Hepatocyte (in vitro differentiated cells): ENCODE measurements at regions not wholly inside any gene's neighbourhood (a gene's known extent, or its start where the extent isn't known, plus 50 kb on each side); places are given as distances from the start of the nearest gene placed in this dataset.
A peak's percentile ranks its signal among the peaks of the same experiment; 100 is the strongest.

Source experiments
- EZH2 ChIP-seq: fragments of 200-600 bp; sonication (generic); IDR thresholded peaks from 2 replicates; pipeline ENCODE4 v1.6.1; 2016; ENCODE audit warnings: antibody characterized with exemption, mild to moderate bottlenecking, borderline replicate concordance
- TF ChIP-seq, protein P1 (sequence below): fragments of 200-600 bp; sonication (generic); IDR thresholded peaks from 2 replicates; pipeline ENCODE4 v1.5.1; 2016; ENCODE audit warnings: antibody characterized with exemption, mild to moderate bottlenecking; ENCODE audit not compliant: poor library complexity

DNA sequence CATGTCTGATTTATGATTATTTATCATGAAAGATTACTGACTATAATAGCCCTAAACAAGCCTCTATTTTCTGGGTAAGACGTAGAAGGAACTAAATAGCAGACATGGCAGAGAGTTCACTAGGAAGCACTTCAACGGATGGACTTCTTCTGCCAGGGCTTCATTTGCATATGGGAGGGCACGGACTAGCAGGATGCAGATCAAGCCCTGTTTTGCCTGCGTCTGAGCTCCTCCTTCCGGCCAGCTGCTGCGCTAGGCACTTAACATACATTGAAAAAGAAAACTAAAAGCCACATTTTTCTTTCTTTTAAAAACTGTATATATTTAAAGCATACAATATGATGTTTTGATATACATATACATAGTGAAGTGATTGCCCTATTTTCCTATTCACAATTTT is 340.0 kb upstream of the MEX3C start:
- no peak for TF ChIP-seq EZH2
- TF ChIP-seq, protein P1, sequence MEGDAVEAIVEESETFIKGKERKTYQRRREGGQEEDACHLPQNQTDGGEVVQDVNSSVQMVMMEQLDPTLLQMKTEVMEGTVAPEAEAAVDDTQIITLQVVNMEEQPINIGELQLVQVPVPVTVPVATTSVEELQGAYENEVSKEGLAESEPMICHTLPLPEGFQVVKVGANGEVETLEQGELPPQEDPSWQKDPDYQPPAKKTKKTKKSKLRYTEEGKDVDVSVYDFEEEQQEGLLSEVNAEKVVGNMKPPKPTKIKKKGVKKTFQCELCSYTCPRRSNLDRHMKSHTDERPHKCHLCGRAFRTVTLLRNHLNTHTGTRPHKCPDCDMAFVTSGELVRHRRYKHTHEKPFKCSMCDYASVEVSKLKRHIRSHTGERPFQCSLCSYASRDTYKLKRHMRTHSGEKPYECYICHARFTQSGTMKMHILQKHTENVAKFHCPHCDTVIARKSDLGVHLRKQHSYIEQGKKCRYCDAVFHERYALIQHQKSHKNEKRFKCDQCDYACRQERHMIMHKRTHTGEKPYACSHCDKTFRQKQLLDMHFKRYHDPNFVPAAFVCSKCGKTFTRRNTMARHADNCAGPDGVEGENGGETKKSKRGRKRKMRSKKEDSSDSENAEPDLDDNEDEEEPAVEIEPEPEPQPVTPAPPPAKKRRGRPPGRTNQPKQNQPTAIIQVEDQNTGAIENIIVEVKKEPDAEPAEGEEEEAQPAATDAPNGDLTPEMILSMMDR: peak; percentile 74
